Effector CD8-positive, alpha-beta T cell (primary cell): ENCODE measurements at regions not wholly inside any gene's neighbourhood (a gene's known extent, or its start where the extent isn't known, plus 50 kb on each side); places are given as distances from the start of the nearest gene placed in this dataset.

Experiments used
- DNase-seq: peaks from one replicate; lab custom pipeline; 2025; lab: John Stamatoyannopoulos, UW

GRCh38 chr2:7719876-7720275 is 802.7 kb downstream of the RNF144A start:
- no peak for DNase-seq

GRCh38 chr2:7721413-7721995 is 804.3 kb downstream of the RNF144A start:
- DNase-seq = no peak

DNA sequence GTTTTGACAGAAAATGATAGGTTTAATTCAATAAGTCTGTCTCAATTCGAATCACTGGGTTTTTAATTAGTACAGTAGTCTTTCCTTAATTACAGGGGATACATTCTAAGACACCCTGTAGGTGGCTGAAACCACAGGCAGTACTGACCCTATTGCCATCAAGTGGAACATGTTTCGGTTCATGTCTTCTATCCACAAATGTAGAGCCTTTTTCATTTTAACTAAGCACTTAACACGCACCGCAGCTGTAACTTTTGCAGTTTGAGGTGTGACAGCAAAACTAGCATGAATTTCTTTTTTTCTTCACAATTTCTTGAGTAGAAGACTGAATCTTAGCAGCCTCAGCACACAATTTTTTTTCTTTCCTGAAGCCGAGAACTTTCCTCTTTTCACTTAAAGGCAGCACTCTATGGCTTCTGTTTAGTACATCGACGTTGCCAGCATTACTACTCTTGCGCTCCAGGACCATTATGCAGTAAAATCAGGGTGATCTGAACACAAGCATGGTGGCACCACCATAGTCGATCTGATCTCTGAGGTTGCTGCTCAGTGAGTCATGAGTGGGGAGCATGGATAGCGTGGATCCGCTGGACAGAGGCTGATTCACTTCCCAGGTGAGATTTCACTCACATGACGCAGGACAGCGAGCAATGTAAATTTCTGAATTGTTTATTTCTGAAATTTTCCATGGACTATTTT is 805.1 kb downstream of the RNF144A start:
- no peak for DNase-seq

DNA sequence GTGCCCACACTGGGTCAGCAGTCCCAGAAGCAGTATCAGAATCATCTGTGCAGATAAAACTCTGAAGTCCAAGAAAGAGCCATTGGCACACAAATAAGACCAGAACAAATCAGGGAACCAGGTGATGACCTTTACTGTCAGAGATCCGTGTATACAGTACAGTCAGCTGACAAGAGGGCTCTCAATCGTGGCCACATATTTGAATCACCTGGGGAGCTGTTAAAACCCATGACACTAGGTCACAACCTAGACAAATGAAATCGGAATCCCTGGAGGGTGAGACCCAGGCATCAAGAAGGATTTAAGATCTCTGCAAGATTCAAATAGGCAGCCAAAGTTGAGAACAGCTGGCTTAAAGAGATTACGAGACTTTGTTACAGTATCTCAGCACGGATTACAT is 807.1 kb downstream of the RNF144A start:
- no peak for DNase-seq

GRCh38 chr2:7725171-7725849 is 808.1 kb downstream of the RNF144A start:
- DNase-seq = no peak

DNA sequence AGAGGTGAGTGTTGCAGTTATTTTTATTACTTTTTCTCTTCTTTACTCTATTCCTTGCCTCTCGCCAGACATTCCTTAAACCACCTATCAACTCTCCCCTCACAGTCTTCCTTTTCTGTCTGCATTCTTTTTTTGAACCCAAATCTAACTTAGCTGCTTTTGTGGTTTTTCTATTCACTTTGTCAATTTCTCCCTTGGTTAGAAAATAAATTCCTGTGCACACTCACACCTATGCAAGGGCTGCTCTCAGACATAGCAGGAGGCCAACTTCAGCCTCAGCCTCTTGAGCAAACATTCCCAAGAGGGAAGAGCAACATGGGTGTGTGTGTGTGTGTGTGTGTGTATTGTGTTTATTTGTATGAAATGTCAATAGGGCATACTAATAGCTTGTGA is 808.6 kb downstream of the RNF144A start:
- DNase-seq = no peak

- no peak for DNase-seq
These were observed 809.8 kb downstream of the RNF144A start for GRCh38 chr2:7726989-7727388.

DNA sequence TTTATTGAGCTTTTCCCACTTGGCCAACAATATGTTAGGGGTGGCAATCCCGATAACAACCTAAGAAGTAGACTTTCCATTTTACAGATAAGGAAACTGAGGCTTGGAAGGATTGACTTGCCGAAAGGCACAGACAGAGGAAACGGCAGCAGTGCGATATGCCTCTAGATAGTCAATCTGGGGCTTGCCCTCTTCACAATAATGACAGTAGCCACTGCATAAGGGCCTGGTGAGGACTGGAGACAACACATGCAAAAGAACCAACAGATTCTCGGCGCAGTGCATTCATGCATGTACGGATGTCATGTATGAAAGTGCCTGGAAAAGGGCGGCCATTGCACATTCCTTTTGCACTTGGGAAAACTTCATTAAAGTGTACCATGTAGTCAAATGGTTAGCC is 811.2 kb downstream of the RNF144A start:
- no peak for DNase-seq

- no peak for DNase-seq
These were observed 813.2 kb downstream of the RNF144A start for GRCh38 chr2:7730449-7730848.

- DNase-seq = no peak
These were observed 813.8 kb downstream of the RNF144A start for GRCh38 chr2:7730990-7731389.

DNA sequence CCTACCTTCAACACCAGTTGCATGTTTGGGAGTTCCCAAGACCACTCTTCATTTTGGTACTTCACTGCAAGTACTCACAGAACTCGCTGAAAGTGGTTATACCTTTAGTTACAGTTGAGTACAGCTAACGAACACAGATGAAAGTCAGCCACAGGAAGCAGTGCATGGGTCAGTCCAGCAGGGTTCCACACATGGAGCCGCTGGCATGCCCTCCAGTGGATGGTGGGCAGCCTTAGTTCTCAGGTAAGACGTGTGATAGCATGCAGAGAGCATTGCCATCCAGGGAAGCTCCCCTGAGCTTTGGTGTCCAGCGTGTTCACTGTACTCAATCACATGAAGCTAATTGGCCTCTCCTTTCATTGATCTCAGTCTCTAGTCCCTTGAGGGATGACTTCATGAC is 815.3 kb downstream of the RNF144A start:
- no peak for DNase-seq

GRCh38 chr2:7736646-7737305 is 819.6 kb downstream of the RNF144A start:
- no peak for DNase-seq

GRCh38 chr2:7738596-7738995 is 821.4 kb downstream of the RNF144A start:
- DNase-seq = no peak

- no peak for DNase-seq
These were observed 822.9 kb downstream of the RNF144A start for GRCh38 chr2:7740114-7740513.

DNA sequence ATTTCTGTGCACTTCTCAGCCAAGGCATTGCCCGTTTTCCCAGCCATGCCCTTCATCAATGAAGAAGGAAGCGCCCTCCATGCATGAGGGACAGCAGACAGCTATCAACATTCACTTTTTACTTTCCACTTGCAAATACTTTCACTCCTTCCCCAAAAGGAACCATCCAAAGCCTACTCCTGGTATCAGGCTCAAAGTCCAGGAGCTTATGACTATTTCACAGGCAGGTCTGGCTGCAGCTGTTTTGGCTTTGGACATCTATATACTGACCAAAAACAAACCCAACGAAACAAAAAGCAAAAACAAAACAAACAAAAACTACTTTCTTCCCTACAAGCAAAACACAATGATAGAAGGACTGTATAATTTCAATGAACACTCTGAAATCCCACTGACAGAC is 825.1 kb downstream of the RNF144A start:
- no peak for DNase-seq

DNA sequence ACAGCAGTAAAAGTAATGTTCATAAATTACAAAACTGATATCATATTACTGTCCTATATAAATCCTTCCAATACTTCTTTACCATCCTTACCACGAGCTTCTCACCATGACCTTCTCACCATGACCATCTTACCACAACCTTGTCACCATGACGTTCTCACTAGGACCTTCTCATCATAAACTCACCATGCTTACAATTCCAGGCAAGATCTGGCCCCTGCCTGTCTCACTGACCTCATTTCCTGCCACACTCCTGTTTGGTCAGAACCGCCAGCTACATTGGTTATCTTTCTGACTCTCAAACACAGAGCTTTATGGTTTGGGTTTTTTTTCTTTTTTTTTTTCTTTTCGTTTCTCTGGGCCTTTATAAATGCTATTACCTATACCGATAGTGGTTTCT is 827.6 kb downstream of the RNF144A start:
- DNase-seq = no peak

DNA sequence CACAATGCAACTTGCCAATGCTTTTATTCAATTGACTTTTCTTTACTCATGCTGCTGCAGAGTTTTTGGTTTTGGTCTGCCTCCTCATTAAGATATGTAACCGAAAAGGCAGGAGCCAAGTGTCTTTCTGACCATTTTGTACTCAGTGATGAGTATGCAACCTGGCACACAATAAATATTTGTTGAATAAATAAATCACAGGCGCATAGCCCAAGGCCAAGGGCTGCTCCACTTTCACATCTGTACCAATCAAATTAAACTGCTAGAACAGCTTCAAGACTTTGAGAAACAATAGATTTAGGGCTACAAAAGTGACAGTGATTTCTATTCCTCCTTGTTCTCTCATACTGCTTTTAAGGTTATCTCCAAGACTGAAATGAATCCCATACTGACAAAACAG is 828.2 kb downstream of the RNF144A start:
- no peak for DNase-seq

- no peak for DNase-seq
These were observed 831.7 kb downstream of the RNF144A start for GRCh38 chr2:7748717-7749415.

DNA sequence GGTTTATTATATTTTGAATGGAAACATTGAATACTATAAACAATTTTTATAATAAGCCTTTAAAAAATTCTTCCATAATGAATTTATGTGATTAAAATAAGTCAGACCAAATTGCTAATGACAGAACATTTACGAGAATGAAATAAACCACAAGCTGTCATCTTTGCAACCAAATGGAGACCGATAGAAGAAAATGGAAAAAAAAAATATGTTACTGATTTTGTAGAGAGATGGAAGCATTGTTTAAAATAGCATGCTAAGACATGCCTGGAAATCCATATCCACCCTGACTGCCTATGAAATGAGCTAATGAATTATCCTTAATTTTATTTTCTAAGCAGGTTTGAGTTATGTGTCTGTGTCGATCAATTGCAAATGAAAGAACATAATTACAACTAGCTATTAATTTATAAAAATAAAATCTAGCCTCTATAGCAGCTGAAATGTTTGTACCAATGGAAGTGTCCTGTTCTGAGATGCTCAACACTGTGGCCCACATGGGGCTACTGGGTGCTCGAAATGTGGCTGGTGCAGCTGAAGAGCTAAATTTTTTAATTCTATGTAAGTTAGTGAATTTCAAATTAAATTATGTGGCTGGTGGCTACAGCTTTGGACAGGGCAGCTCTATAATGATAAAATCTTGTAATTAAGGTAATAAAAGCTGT is 832.8 kb downstream of the RNF144A start:
- no peak for DNase-seq

GRCh38 chr2:7752291-7752690 is 835.1 kb downstream of the RNF144A start:
- no peak for DNase-seq

DNA sequence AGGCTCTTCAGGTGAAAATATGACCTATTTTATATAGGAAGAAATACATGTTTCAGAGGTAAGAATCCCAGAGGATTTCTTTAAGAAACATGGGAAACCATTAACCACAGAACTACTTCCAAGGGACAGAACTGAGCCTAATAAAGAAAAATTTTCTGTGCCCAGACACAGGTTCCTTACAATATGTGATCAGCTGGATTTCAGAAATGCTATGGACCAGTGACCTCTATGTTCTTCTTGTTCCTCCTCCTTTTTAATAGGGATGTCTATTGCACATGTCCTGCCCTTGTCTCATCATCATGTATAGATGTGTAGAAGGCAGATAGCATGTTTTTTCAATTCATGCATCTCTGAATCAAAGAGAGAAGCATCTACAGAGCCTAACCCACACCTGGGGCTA is 836.6 kb downstream of the RNF144A start:
- no peak for DNase-seq

GRCh38 chr2:7755879-7756278 is 838.7 kb downstream of the RNF144A start:
- no peak for DNase-seq
